PC-9 (cell line): ENCODE measurements at regions not wholly inside any gene's neighbourhood (a gene's known extent, or its start where the extent isn't known, plus 50 kb on each side); places are given as distances from the start of the nearest gene placed in this dataset.

ENCODE experiments used
- BruUV-seq: library from RNA; stranded (reverse); fragments of 400-500 nt; replicated peaks from 2 replicates; lab custom pipeline; 2021; lab: Mats Ljungman, UMichigan
- CTCF ChIA-PET: fragments of 300-600 bp; sonication (Branson Sonifier 250); formaldehyde crosslinking; loops from one replicate; lab custom pipeline; 2022; ENCODE audit warnings: antibody characterized with exemption; lab: Charles Lee
- POLR2A ChIA-PET: fragments of 300-600 bp; sonication (Branson Sonifier 250); formaldehyde crosslinking; loops from one replicate; lab custom pipeline; 2022; ENCODE audit warnings: antibody characterized with exemption; ENCODE audit not compliant: unreplicated experiment; lab: Charles Lee
- DNase-seq, 2 experiments: peaks; one replicate each; pipeline versions ENCODE4 v3.0.0 to v3.0.0-alpha.2; 2015 to 2022; ENCODE audit warnings: mixed read lengths in 1 of 2
- H2AFZ ChIP-seq: fragments of 200-600 bp; sonication (generic); 2 replicates; pipeline ENCODE4 v1.8.1; 2017; ENCODE audit warnings: antibody characterized with exemption
- H3F3A ChIP-seq: fragments of 200-600 bp; sonication (generic); 2 replicates; pipeline ENCODE4 v1.8.1; 2017; ENCODE audit warnings: antibody characterized with exemption, mild to moderate bottlenecking, low read depth; ENCODE audit not compliant: insufficient read depth
- H3K27ac ChIP-seq: fragments of 200-600 bp; sonication (generic); 2 replicates; pipeline ENCODE4 v1.6.1; 2016; ENCODE audit warnings: mixed run types
- H3K27me3 ChIP-seq: fragments of 200-600 bp; sonication (generic); 2 replicates; pipeline ENCODE4 v1.6.1; 2016; ENCODE audit warnings: low read depth, mixed run types; ENCODE audit not compliant: insufficient read depth
- H3K36me3 ChIP-seq: fragments of 200-600 bp; sonication (generic); 2 replicates; pipeline ENCODE4 v1.6.1; 2016; ENCODE audit warnings: low read depth, mixed run types
- H3K4me1 ChIP-seq: fragments of 200-600 bp; sonication (generic); replicated peaks from 2 replicates; pipeline ENCODE4 v1.6.1; 2016; ENCODE audit warnings: mixed run types; ENCODE audit not compliant: insufficient read depth
- H3K4me2 ChIP-seq: fragments of 200-600 bp; sonication (generic); 2 replicates; pipeline ENCODE4 v1.6.1; 2017; ENCODE audit warnings: mixed run types
- H3K4me3 ChIP-seq: fragments of 200-600 bp; sonication (generic); 2 replicates; pipeline ENCODE4 v1.6.1; 2016; ENCODE audit warnings: mixed run types
- H3K79me2 ChIP-seq: fragments of 200-600 bp; sonication (generic); 2 replicates; pipeline ENCODE4 v1.6.1; 2017; ENCODE audit warnings: low read depth, mixed run types
- H3K9me2 ChIP-seq: fragments of 200-600 bp; sonication (generic); 2 replicates; pipeline ENCODE4 v1.8.1; 2017; ENCODE audit warnings: mild to moderate bottlenecking; ENCODE audit not compliant: insufficient read depth
- H3K9me3 ChIP-seq: fragments of 200-600 bp; sonication (generic); 2 replicates; pipeline ENCODE4 v1.8.1; 2016; ENCODE audit warnings: low read depth; ENCODE audit not compliant: insufficient read depth
- H4K20me1 ChIP-seq: fragments of 200-600 bp; sonication (generic); 2 replicates; pipeline ENCODE4 v1.8.1; 2017; ENCODE audit not compliant: insufficient read depth
- CTCF ChIP-seq: fragments of 200-600 bp; sonication (generic); conservative IDR thresholded peaks from 2 replicates; pipeline ENCODE4 v1.6.1; 2017; ENCODE audit warnings: mixed run types, antibody characterized with exemption, mild to moderate bottlenecking, moderate library complexity
- EZH2 ChIP-seq: fragments of 200-600 bp; sonication (generic); IDR thresholded peaks from 2 replicates; pipeline ENCODE4 v1.8.0; 2017; ENCODE audit warnings: antibody characterized with exemption, low read depth
- intact Hi-C: fragments of 100-400 bp; cut with micrococcal nuclease; formaldehyde crosslinking; loops from one replicate; pipeline ENCODE4 v1.10.0; 2022; ENCODE audit not compliant: unreplicated experiment

GRCh38 chr22:22424210-22424800, 84.2 kb downstream of the ZNF280B start:
- Histone ChIP-seq H3K9me3 (no peaks in the 10 kb centered on the region), H3F3A (no peaks in the 10 kb centered on the region), H3K4me2 (no peak overlapping the region), H3K4me3 (no peak overlapping the region), H3K79me2 (no peaks in the 10 kb centered on the region), H3K9me2 (no peaks in the 10 kb centered on the region), H3K27ac (no peak overlapping the region), H2AFZ (no peak overlapping the region), H3K36me3 (no peaks in the 10 kb centered on the region), H3K27me3 (peaks cover 44% of the 10 kb centered on the region), H4K20me1 (no peaks in the 10 kb centered on the region), H3K4me1 (no peaks in the 10 kb centered on the region)
- CTCF ChIA-PET: interaction anchor here (0.6 kb wide), 1 partner anchor 270 kb away, joined by 5 read pairs; no protein-coding TSS in a partner anchor
- BruUV-seq: no TSS peak
- DNase-seq: no peak
- POLR2A ChIA-PET: no interaction called here
- intact Hi-C loops: loop anchor here (10.0 kb wide), 1 partner anchor 220 kb away; no protein-coding TSS in a partner anchor
- TF ChIP-seq CTCF: no peak

GRCh38 chr22:22424956-22425355, 83.6 kb downstream of the ZNF280B start:
- H3K4me1 ChIP-seq: no peaks in the 10 kb centered on the region
- H3K79me2 ChIP-seq: no peaks in the 10 kb centered on the region
- H3K27me3 ChIP-seq: peaks cover 39% of the 10 kb centered on the region
- no peak overlapping the region for H3K4me3 ChIP-seq
- no peak overlapping the region for H2AFZ ChIP-seq
- H3F3A ChIP-seq: no peaks in the 10 kb centered on the region
- H4K20me1 ChIP-seq: no peaks in the 10 kb centered on the region
- no peaks in the 10 kb centered on the region for H3K36me3 ChIP-seq
- no peaks in the 10 kb centered on the region for H3K9me2 ChIP-seq
- ChIA-PET POLR2A (no interaction called here), CTCF (interaction anchor here (0.6 kb wide), 1 partner anchor 270 kb away, joined by 5 read pairs; no protein-coding TSS in a partner anchor)
- H3K4me2 ChIP-seq: no peak overlapping the region
- DNase-seq: no peak
- intact Hi-C loops: loop anchor here (10.0 kb wide), 1 partner anchor 220 kb away; no protein-coding TSS in a partner anchor
- TF ChIP-seq EZH2: no peak
- no peak for TF ChIP-seq CTCF
- no peak overlapping the region for H3K27ac ChIP-seq
- no peaks in the 10 kb centered on the region for H3K9me3 ChIP-seq
- no TSS peak for BruUV-seq

- BruUV-seq: no TSS peak
- H3K4me2 ChIP-seq: no peak overlapping the region
- no peaks in the 10 kb centered on the region for H3K79me2 ChIP-seq
These were observed 83.2 kb downstream of the ZNF280B start for GRCh38 chr22:22425356-22425755.

More at GRCh38 chr22:22425356-22425755, 83.2 kb downstream of the ZNF280B start:
- H3K9me3 ChIP-seq: no peaks in the 10 kb centered on the region
- H4K20me1 ChIP-seq: no peaks in the 10 kb centered on the region
- intact Hi-C loops: loop anchor here (10.0 kb wide), 1 partner anchor 221 kb away; no protein-coding TSS in a partner anchor
- no peak overlapping the region for H3K27ac ChIP-seq
- H3K4me3 ChIP-seq: no peak overlapping the region
- ChIA-PET CTCF (no interaction called here), POLR2A (no interaction called here)
- H2AFZ ChIP-seq: no peak overlapping the region
- TF ChIP-seq CTCF (no peak), EZH2 (no peak)
- no peaks in the 10 kb centered on the region for H3F3A ChIP-seq
- H3K27me3 ChIP-seq: peaks cover 39% of the 10 kb centered on the region
- DNase-seq: no peak
- H3K4me1 ChIP-seq: no peaks in the 10 kb centered on the region
- no peaks in the 10 kb centered on the region for H3K9me2 ChIP-seq
- H3K36me3 ChIP-seq: no peaks in the 10 kb centered on the region
